ENCODE measurements at regions not wholly inside any gene's neighbourhood (a gene's known extent, or its start where the extent isn't known, plus 50 kb on each side); places are given as distances from the start of the nearest gene placed in this dataset.
"Not testable (repeated sequence)": the region's sequence is repeated elsewhere in the genome, so short reads cannot be mapped to it uniquely, and the experiment has no call there.

DNA sequence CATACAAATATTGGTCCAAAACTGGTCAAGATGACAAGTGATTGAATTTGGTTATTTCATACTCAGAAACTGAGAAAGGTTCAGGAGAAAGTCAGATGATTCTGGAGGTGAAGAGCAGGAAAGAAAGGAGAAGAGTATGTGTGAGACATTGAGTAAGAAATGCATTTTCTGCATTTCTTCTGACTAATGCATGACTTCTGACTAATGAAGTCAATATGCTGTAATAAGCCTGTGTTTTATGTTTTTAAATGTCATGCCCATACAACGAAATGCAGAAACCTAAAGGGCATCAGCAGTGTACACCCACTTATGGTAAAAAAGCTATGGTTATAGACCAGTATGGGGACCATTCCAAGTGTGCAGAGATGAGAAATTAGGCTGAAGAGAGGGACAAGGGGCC is 1227.8 kb upstream of the SORCS1 start:
- DNase-seq = no peak

DNA sequence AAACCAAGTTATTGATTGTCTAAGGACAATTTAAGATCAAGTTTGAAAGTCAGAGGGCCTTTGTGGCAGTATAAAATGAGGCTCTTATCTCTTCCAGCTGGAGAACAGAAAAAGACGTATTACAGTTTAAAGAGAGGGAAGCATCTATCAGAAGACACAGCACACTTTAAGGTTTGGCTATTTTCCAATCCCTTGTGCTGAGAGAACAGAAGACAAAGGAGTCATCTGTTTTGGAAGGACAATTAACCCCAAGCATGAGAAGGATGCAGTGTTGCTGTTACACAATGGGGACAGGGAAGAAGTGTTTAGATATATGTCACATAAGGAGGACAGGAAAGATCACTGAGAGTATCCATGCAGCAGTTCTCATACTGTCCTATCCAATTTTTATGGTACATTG is 1224.2 kb upstream of the SORCS1 start:
- DNase-seq = peak; percentile 89

DNA sequence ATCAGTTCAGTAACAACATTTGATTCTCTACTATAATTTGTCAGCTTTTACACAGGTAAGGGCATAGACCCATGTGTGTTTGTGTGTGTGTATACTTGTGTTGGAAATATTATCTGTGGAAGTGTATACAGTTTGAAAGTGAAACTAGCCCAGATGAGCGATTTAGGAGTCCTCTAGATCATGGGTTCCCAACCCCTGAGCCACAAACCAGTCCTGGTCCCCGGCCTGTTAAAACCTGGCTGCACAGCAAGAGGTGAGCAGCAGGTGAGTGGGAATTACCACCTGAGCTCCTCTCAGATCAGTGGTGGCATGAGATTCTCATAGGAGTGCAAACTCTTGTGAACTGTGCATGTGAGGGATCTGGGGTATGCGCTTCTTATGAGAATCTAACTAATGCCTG is 1221.5 kb upstream of the SORCS1 start:
- no peak for DNase-seq

DNA sequence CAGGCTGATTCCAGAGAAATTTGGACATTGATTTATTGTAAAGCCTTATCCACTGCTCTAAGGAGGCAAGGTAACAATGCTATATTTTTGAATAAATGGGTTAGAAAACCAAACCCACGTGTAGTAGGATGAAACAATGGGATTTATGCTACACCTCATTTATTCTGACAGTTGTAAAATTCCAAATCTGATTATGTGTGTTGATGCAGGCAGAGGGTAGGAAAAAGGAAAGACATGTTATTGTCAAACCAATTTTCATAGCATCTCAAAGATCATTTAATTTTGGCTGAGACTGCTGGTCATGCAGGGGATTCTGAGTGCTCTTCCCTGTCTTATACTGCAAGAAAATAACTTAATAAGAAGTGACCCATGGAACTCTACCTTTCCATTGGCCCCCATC is 1219.9 kb upstream of the SORCS1 start:
- DNase-seq = no peak

DNA sequence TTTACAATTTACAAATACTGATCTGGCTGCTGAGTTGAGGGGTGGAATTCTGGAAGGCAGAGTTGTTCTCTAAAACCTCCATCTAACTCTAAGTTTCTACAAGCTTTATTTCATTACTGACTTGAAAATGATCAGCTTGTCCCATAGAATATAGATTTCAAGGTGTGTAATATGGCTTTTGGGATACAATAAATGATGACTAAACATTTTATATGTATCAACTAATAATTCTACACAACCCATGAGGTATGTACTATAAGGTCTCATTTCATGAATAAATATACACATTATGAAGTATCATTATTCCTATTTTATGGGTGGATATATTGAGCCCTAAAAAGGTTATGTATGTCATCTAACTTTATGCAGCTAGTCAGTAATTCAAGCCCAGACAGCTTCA is 1214.3 kb upstream of the SORCS1 start:
- no peak for DNase-seq

DNA sequence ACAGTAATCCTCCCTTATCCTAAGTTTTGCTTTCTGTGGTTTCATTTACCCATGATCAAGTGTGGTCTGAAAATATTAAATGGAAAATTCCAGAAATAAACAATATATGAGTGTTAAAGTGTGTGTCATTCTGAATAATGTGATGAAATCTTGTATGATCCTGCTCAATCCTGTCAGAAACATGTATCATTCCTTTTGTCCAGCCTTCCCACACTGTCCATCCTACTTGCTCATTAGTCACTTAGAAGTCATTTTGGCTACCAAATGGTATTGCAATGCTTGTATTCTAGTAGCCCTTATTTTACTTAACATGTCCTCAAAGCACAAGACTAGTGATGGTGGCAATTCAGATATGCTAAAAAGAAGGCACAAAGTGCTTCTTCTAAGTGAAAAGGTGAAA is 1211.2 kb upstream of the SORCS1 start:
- no peak for DNase-seq

DNA sequence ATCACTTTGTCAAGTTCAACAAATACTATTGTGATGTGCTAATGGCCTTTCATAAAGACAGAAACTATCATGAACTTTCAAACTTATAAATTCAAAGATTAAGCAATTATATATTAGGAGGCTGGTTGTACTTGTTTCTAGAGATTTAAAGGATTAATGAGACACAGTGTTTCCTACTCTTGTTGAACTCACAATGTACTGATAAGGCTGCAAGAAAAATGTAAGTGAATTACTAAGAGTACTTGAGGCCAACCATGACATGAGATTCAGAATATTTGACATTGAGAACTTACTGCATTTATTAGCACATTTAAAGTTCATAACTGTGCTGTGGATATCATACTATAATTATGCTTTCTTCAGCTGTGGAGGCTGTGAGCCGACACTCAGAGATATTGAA is 1210.5 kb upstream of the SORCS1 start:
- no peak for DNase-seq

DNA sequence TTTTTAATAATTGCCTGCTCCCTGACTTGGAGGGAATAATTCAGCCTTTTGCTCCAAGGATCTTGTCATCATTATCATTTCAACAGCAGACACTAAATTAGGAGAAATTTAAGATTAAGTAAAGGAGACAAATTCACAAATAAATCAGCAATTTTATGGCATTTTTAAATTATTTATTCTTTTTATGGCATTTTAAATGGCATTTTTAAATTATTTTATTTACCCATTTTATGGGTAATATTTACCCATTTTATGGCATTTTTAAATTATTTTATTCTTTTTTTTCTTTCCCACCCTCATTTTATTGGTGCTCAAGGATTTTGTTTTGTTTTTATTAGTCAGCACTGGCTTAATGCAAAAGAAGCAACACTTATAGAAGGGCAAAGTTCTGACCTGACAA is 1201.0 kb upstream of the SORCS1 start:
- no peak for DNase-seq

DNA sequence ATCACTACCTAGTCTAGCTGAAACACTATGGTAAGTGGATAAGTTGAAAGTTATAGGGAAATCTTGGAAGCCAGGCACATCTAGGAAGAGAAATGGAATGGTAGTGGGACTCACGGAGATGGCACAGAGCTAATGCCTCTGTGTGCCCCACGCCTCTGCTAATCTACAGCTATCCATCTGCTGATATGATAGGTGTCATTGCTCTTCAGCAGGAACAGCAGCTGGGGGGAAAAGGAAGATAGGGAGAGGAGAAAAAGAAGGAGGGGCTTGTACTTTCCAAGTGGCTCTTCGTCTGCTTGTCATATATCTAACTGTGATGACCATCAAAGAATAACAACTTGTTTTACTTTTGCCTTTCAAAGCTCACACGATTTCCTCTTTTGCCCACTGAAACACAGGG is 1199.1 kb upstream of the SORCS1 start:
- DNase-seq = peak; percentile 33

DNA sequence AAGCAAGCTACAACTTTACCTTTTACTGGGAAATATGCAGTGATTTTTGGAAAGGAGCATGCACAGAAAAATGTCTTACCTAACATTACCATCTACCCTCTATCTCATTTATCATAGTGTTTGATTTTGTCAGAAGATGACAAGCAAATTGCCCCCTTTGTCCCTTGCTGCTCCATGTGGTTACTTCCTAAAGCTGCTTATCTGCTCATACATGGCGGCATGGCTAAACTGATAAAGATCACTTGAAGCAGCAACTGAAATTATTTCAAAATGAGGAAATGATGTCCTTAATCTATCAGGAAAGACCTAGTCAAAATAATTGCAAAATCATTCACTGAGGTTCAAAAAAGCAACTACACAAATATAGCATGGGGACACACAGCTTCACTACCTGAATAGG is 1198.5 kb upstream of the SORCS1 start:
- DNase-seq = peak; percentile 68

DNA sequence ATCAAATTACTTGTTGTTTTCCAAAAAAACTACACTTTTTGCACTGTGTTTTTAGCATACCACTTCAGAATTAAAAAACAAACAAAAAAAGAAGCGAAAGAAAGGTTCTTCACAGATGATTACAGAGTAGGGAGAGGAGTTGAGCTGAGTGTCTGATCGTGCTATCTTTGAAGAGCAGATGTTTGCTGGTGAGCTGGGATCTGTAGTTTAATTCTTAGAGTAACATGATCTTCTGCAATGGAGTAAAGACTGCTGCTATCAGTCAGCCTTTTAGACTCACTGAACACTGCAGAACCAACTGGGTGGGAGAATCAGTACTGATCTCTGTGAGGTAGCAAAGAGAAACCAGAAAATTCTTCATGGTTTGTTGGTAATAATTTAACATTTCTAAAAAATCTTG is 1197.8 kb upstream of the SORCS1 start:
- DNase-seq = peak; percentile 74

DNA sequence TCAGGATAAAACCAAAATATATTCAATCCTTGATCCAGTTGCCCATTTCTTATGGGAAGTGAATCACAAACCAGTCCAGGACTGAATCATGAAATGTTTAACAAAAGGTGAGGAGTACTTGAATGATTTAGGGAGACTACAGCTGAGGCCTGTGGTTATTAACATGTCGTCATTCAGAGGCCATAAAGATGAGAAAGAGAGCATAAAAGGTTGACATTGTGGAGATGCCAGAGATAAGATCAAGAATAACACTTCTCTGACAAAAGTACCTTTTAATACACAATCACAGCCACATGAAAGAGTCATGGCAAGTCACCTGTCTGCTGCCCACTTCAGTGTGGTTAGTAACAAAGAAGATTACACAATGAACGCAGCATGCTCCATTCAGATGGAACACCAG is 1195.7 kb upstream of the SORCS1 start:
- no peak for DNase-seq

DNA sequence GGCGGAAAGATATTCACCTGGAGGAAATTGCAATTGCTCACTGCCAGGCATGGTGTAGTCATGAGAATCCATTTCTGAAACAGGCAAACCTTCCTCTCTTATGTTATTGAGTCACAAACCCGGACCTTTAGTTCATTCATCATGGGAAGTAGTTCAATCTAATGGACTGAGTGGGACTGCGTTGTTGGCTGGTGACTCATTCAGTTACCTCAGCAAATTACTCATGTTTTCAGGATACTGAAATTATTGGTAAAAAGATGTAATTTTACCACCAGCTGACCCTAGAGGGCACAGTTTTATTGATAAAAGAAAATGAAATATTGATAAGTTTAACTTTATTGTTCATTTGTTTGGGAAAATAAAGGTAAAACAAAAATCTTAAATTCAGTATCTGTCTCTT is 1194.4 kb upstream of the SORCS1 start:
- peak; percentile 49 for DNase-seq

DNA sequence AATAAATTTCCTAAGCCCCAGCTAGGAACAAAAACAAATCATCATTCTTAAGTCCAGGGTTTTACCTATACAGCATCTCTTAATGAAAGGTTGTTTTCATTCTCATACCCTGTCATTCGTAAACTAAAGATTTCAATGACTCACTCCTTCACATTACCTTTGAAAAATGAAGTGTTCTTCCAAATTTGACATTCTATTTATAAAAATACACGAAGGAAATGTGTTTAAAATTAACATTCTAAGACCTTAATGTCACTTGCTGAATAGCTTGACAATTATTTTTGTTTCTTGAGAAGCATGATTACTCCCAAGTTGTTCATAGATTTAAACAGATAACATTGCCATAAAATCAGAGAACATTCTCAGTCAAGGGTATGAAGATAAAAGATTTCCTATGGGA is 1188.3 kb upstream of the SORCS1 start:
- no peak for DNase-seq

DNA sequence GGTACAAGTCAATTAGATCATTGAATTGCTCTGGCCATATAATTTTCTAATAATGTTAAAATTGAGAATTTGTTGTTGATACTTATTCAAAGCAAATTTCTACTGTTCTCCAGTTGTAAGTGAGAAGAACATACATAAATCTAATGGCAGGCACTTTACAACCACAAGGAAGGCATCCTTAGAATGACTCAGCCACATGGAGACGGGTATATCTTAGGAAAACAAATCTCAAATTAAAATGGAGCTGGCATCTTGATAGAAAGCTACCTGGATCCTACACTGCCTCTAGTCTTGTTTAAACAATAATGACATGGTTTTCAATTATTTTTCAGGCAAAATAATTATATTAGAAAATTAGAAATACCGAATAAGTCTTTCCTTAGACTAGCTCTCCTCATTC is 1183.7 kb upstream of the SORCS1 start:
- DNase-seq = no peak

DNA sequence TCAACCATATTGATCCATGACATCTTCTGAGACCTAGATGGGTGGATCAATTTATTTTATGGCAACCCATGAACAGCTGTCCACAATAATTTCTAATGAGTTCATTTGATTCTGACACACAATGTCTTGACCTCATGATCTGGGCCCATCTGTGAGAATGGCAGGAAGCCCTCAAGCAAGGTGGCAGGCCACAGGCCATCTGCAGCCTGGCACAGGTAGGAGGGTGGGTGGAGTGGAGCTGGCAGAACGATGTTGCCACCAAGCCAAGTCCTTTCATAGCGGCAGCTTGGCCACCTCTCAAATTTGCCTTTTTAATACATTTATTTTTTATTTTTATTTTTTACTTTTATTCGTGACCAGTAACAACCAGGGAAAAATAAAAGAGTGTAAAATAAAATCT is 1181.6 kb upstream of the SORCS1 start:
- DNase-seq = no peak

DNA sequence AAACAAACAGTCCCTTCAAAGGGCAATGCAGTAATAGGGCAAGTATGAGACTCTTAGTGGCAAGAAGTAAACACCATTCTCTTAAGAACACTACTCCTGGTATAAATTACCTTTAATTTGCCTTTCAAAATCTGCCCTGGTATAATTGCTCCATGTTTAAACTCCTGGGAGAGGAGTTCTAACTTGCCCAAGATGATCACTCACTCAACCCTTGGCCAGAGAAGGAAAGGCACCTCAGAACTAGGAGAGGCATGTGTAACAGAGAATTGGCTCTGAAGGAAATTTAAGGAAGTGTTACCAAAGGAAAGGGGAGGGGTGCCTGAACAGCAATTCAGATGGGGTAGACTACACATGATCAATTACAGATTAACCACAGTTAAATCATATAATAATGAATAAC is 1173.6 kb upstream of the SORCS1 start:
- DNase-seq = no peak

DNA sequence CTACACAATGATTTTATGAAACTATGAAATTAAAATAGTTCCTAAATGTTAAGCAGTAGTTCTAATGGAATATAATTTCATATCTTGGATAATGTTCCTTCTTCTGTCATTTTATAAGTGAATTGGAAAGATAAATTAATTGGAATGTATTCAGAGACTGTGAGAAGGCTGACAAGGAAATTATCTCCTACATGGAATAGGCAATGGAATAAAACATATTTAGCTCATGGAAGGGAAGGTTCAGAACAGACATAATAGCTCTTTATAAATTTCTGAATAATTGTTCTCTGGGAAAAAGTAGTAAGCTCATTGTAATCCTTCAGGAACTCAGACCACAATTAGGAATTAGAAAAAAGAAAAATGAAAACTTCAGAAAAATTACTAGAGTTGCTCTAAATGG is 1172.3 kb upstream of the SORCS1 start:
- no peak for DNase-seq

DNA sequence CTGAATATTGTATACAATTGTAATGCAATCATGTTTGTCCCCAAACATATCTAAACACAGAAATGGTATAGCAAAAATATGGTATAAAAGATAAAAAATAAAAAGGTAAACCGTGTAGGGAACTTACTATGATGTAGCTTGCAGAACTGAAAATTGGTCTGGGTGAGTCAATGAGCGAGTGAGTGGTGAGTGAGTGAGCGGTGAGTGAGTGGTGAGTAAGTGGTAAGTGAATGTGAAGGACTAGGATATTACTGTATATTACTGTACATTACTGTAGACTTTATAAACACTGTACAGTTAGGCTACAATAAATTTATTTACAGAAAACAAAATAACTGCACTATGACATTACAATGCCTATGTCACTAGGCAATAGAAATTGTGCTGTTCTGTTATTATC is 1163.2 kb upstream of the SORCS1 start:
- no peak for DNase-seq

DNA sequence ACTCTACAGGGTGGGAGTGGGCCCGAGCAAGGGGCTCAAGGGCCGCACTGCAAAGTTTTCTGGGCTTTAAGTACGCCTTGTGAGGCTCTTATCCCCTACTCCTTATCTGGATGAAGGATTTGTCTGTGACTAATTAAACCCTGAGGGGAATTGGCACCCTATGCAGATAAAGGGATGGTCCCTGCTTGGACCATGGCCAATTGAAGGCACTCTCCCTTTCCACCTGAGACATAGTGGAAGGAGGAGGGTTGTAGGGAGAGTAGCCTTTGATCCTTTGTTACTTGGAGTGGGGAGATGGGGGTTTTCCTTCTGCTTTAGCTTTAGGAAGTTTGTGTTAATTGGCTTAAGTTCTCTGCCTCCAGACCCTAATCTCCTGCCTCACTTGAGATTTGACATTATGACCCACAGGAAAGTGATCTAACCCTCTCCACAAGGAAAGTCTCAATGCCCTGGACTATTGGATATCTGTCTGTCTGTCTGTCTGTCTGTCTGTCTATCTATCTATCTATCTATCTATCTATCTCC is 1158.8 kb upstream of the SORCS1 start:
- no peak for DNase-seq

DNA sequence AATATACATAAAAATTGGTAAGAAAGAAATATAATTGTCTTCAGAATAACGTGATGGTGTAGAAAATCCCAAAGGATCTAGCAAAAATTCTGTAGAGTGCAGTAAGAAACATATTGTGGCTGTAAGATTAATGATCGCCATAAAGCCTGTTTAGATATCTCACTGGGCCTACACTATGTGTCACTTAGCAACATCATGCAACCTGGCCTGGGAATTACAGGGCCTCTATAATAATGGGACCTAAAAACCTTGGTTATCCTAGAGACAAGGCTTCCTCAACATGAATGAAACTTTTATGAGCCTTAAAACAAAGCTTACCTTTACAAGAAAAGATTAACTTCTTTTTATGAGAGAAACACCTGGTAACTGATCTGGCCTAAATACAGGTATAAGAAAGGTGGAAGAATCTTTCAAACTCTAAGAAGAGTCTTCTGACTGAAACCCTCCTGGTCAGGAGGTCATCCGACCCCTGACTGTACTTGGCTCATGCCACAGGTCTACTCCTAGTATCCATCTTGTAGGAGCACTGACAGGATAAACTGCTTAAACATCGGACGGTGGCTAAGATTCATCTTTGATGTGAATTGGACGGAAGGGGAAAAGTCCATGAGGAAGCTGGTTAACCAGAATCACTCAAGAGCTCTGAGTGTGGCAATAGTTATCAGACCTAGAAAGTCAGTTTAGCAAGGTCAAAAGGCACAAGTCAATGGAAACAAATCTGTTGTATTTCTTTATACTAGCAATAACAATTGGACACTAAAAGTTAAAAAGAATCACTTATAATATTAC is 1155.1 kb upstream of the SORCS1 start:
- no peak for DNase-seq

DNA sequence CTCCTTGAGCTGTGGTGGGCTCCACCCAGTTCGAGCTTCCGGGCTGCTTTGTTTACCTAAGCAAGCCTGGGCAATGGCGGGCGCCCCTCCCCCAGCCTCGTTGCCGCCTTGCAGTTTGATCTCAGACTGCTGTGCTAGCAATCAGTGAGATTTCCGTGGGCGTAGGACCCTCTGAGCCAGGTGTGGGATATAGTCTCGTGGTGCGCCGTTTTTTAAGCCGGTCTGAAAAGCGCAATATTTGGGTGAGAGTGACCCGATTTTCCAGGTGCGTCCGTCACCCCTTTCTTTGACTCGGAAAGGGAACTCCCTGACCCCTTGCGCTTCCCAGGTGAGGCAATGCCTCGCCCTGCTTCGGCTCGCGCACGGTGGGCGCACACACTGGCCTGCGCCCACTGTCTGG is 1151.1 kb upstream of the SORCS1 start:
- DNase-seq = not testable (repeated sequence)

DNA sequence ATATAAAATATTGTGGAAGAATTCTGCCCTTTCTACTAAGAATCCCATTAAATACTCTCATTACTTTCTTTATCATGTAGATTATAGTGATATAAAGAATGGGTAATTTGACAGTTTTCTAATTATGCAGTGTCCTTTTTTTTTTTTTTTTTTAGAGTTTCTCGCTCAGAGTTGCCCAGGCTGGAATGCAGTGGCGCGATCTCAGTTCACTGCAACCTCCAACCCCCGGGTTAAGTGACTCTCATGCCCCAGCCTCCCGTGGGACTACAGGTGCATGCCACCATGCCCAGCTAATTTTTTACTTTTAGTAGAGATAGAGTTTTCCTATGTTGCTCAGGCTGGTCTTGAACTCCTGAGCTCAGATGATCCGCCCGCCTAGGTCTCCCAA is 1143.4 kb upstream of the SORCS1 start:
- no peak for DNase-seq

DNA sequence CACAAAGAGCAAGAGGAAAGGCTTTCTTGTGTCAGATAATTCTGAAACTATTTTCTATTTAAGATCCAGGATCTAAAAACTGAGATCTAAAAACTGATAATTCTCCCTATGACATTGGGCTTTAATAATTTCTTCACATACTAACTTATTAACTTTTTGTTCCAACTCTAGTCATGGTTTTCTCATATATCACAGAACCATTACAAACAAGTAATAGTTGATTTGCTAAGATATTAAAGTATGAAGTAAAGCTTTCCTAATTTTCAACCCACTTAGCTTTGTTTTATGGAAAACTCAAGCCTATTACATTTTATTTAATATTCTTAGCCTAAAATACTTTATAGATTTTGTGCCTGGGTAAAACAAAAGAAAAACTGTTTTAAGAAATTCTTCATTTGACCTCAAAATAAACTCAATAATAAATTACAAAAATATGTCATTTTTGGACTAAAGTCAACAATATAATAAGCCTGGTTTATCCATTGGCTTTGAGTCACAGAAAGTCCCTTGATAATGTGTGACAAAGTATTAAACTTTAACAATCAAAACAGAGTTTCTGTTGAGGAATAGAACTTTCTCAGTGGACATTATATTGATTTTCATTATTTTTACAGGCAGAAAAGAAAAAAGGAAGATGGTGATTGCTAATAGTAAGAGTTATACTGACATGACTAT is 1142.9 kb upstream of the SORCS1 start:
- no peak for DNase-seq

DNA sequence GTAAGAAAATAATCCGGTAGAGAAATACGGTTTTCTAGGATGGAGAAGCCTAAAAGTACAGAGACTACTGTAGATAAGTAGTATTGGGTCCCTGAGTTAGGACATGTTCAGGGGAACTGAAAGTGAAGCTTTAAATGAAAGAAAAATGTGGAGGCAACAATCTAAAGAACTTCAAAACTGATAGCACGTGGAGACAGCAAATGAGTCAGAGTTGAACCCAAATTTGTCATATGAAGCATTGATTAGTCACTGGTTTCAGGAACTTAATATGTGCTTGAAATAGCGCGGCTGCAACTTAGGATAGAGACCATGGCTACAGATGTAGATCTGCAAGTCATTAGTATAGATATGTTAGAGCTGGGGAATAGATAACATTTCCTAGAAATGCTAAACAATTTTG is 1138.6 kb upstream of the SORCS1 start:
- DNase-seq = no peak

Measured in hematopoietic multipotent progenitor cell treated with erythropoietin and hydrocortisone succinate and interleukin-3 and kit ligand, for 6 days (in vitro differentiated cells).